GM21723 (cell line): ENCODE measurements at regions not wholly inside any gene's neighbourhood (a gene's known extent, or its start where the extent isn't known, plus 50 kb on each side); places are given as distances from the start of the nearest gene placed in this dataset.
"Not testable (repeated sequence)": the region's sequence is repeated elsewhere in the genome, so short reads cannot be mapped to it uniquely, and the experiment has no call there.

Experiments
- ATAC-seq: cut with Tn5 transposase; IDR thresholded peaks from one replicate; pipeline ENCODE4 v1.9.1; 2021; ENCODE audit warnings: mild to moderate bottlenecking, moderate library complexity; ENCODE audit not compliant: unreplicated experiment

GRCh38 chr15:96790004-96790403 is 459.5 kb downstream of the NR2F2 start:
- no peak for ATAC-seq

GRCh38 chr15:96792216-96792615 is 461.7 kb downstream of the NR2F2 start:
- ATAC-seq = no peak

GRCh38 chr15:96796841-96797240 is 466.3 kb downstream of the NR2F2 start:
- no peak for ATAC-seq

GRCh38 chr15:96801576-96802150 is 471.2 kb downstream of the NR2F2 start:
- no peak for ATAC-seq

- no peak for ATAC-seq
Observed at GRCh38 chr15:96802611-96803255, 472.2 kb downstream of the NR2F2 start.

GRCh38 chr15:96804754-96805153 is 474.3 kb downstream of the NR2F2 start:
- no peak for ATAC-seq

- no peak for ATAC-seq
Observed at GRCh38 chr15:96807361-96807760, 476.9 kb downstream of the NR2F2 start.

GRCh38 chr15:96817900-96818299 is 487.4 kb downstream of the NR2F2 start:
- no peak for ATAC-seq

GRCh38 chr15:96818861-96819260 is 488.4 kb downstream of the NR2F2 start:
- ATAC-seq = no peak

GRCh38 chr15:96827981-96828380 is 497.5 kb downstream of the NR2F2 start:
- no peak for ATAC-seq

GRCh38 chr15:96837241-96837970 is 506.9 kb downstream of the NR2F2 start:
- no peak for ATAC-seq

- no peak for ATAC-seq
Observed at GRCh38 chr15:96838081-96838480, 507.6 kb downstream of the NR2F2 start.

GRCh38 chr15:96849271-96849900 is 518.9 kb downstream of the NR2F2 start:
- ATAC-seq = no peak

- ATAC-seq = no peak
Observed at GRCh38 chr15:96851613-96852012, 521.1 kb downstream of the NR2F2 start.

GRCh38 chr15:96858694-96859093 is 528.2 kb downstream of the NR2F2 start:
- ATAC-seq = no peak

- ATAC-seq = no peak
Observed at GRCh38 chr15:96860741-96861140, 530.2 kb downstream of the NR2F2 start.

GRCh38 chr15:96867992-96868391 is 537.5 kb downstream of the NR2F2 start:
- no peak for ATAC-seq

GRCh38 chr15:96869122-96869521 is 538.6 kb downstream of the NR2F2 start:
- ATAC-seq = no peak

GRCh38 chr15:96869790-96870189 is 539.3 kb downstream of the NR2F2 start:
- ATAC-seq = no peak

GRCh38 chr15:96870580-96870979 is 540.1 kb downstream of the NR2F2 start:
- no peak for ATAC-seq

GRCh38 chr15:96877442-96877841 is 546.9 kb downstream of the NR2F2 start:
- not testable (repeated sequence) for ATAC-seq

- ATAC-seq = no peak
Observed at GRCh38 chr15:96878129-96878528, 547.6 kb downstream of the NR2F2 start.
